ENCODE measurements at regions not wholly inside any gene's neighbourhood (a gene's known extent, or its start where the extent isn't known, plus 50 kb on each side); places are given as distances from the start of the nearest gene placed in this dataset.

- H3K27ac Mint-ChIP-seq (ENCODE audit: unreplicated experiment) = no peak overlapping the region
- no peaks in the 10 kb centered on the region for H3K36me3 Mint-ChIP-seq (ENCODE audit: low read depth)
- no peak overlapping the region for H3K4me3 Mint-ChIP-seq
- no peak for TF ChIP-seq CTCF (conservative IDR thresholded peaks at IDR 0.05)
- H3K9me3 Mint-ChIP-seq = peaks cover 9% of the 10 kb centered on the region
- DNase-seq (ENCODE audit: low read depth, low spot score) = no peak
- no peaks in the 10 kb centered on the region for H3K27me3 Mint-ChIP-seq (ENCODE audit: low read depth)
- peaks cover 12% of the 10 kb centered on the region for H3K4me1 Mint-ChIP-seq
These were observed 60.6 kb upstream of the CD28 start for GRCh38 chr2:203645831-203646230.

GRCh38 chr2:203646266-203646864 is 60.1 kb upstream of the CD28 start:
- Mint-ChIP-seq H3K9me3 (peaks cover 5% of the 10 kb centered on the region), H3K27me3 (ENCODE audit: low read depth) (no peaks in the 10 kb centered on the region), H3K4me1 (peaks cover 18% of the 10 kb centered on the region), H3K4me3 (no peak overlapping the region), H3K27ac (ENCODE audit: unreplicated experiment) (no peak overlapping the region), H3K36me3 (ENCODE audit: low read depth) (no peaks in the 10 kb centered on the region)
- no peak for TF ChIP-seq CTCF (conservative IDR thresholded peaks at IDR 0.05)
- no peak for DNase-seq (ENCODE audit: low read depth, low spot score)

GRCh38 chr2:203646961-203647360 is 59.5 kb upstream of the CD28 start:
- Mint-ChIP-seq H3K36me3 (ENCODE audit: low read depth) (no peaks in the 10 kb centered on the region), H3K4me1 (peaks cover 23% of the 10 kb centered on the region), H3K27me3 (ENCODE audit: low read depth) (no peaks in the 10 kb centered on the region), H3K27ac (ENCODE audit: unreplicated experiment) (no peak overlapping the region), H3K4me3 (no peak overlapping the region), H3K9me3 (peaks cover 5% of the 10 kb centered on the region)
- no peak for DNase-seq (ENCODE audit: low read depth, low spot score)
- no peak for TF ChIP-seq CTCF (conservative IDR thresholded peaks at IDR 0.05)

GRCh38 chr2:203647579-203647978 is 58.9 kb upstream of the CD28 start:
- peaks cover 23% of the 10 kb centered on the region for H3K4me1 Mint-ChIP-seq
- no peak overlapping the region for H3K27ac Mint-ChIP-seq (ENCODE audit: unreplicated experiment)
- no peak for TF ChIP-seq CTCF (conservative IDR thresholded peaks at IDR 0.05)
- no peaks in the 10 kb centered on the region for H3K36me3 Mint-ChIP-seq (ENCODE audit: low read depth)
- peaks cover 5% of the 10 kb centered on the region for H3K9me3 Mint-ChIP-seq
- no peak for DNase-seq (ENCODE audit: low read depth, low spot score)
- no peaks in the 10 kb centered on the region for H3K27me3 Mint-ChIP-seq (ENCODE audit: low read depth)
- no peak overlapping the region for H3K4me3 Mint-ChIP-seq

- TF ChIP-seq CTCF (conservative IDR thresholded peaks at IDR 0.05) = no peak
- DNase-seq (ENCODE audit: low read depth, low spot score) = no peak
- peaks cover 5% of the 10 kb centered on the region for H3K9me3 Mint-ChIP-seq
- H3K27ac Mint-ChIP-seq (ENCODE audit: unreplicated experiment) = no peak overlapping the region
- H3K27me3 Mint-ChIP-seq (ENCODE audit: low read depth) = no peaks in the 10 kb centered on the region
- peaks cover 23% of the 10 kb centered on the region for H3K4me1 Mint-ChIP-seq
- no peaks in the 10 kb centered on the region for H3K36me3 Mint-ChIP-seq (ENCODE audit: low read depth)
- H3K4me3 Mint-ChIP-seq = no peak overlapping the region
These were observed 58.2 kb upstream of the CD28 start for GRCh38 chr2:203648273-203648672.

Data from neural crest cell (in vitro differentiated cells).